Neural progenitor cell (in vitro differentiated cells): ENCODE measurements at regions not wholly inside any gene's neighbourhood (a gene's known extent, or its start where the extent isn't known, plus 50 kb on each side); places are given as distances from the start of the nearest gene placed in this dataset.

Experiments used
- EZH2 ChIP-seq: fragments of 200-600 bp; sonication (generic); IDR thresholded peaks from 2 replicates; pipeline ENCODE4 v1.6.1; 2017; ENCODE audit warnings: antibody characterized with exemption, mild to moderate bottlenecking, moderate library complexity
- EZH2phosphoT487 ChIP-seq: fragments of 200-600 bp; sonication (generic); IDR thresholded peaks from 2 replicates; pipeline ENCODE4 v1.6.1; 2017; ENCODE audit warnings: antibody characterized with exemption
- TF ChIP-seq, protein P1 (sequence below): fragments of 200-600 bp; sonication (generic); IDR thresholded peaks from 2 replicates; pipeline ENCODE4 v1.5.1; 2017; ENCODE audit warnings: antibody characterized with exemption, mild to moderate bottlenecking

DNA sequence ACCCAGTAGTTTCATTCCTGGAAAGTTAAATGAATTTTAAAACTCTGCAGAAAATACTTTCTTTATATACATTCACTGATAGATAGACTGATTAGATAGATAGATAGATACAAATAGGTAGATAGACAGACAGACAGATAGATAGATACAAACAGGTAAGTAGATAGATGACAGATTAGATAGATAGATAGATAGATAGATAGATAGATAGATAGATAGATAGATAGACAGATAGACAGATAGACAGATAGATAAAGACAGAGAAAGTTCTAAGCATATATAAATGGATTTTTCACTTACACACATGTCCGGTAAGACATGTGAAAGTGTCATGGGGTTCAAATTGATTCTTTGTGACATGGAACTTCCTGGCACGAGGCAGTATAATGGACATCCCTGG is 349.7 kb downstream of the CDK5RAP2 start:
- TF ChIP-seq, protein P1, sequence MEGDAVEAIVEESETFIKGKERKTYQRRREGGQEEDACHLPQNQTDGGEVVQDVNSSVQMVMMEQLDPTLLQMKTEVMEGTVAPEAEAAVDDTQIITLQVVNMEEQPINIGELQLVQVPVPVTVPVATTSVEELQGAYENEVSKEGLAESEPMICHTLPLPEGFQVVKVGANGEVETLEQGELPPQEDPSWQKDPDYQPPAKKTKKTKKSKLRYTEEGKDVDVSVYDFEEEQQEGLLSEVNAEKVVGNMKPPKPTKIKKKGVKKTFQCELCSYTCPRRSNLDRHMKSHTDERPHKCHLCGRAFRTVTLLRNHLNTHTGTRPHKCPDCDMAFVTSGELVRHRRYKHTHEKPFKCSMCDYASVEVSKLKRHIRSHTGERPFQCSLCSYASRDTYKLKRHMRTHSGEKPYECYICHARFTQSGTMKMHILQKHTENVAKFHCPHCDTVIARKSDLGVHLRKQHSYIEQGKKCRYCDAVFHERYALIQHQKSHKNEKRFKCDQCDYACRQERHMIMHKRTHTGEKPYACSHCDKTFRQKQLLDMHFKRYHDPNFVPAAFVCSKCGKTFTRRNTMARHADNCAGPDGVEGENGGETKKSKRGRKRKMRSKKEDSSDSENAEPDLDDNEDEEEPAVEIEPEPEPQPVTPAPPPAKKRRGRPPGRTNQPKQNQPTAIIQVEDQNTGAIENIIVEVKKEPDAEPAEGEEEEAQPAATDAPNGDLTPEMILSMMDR = no peak
- no peak for TF ChIP-seq EZH2
- no peak for TF ChIP-seq EZH2phosphoT487
